AG10803 (cell line): ENCODE measurements at regions not wholly inside any gene's neighbourhood (a gene's known extent, or its start where the extent isn't known, plus 50 kb on each side); places are given as distances from the start of the nearest gene placed in this dataset.

Experiments
- DNase-seq: peaks from one replicate; pipeline ENCODE4 v3.0.0; 2010; ENCODE audit warnings: low read depth
- H3K4me3 ChIP-seq: 2 replicates; pipeline ENCODE4 v1.5.1; 2011; ENCODE audit warnings: mild to moderate bottlenecking, low read length, control low read depth
- TF ChIP-seq, protein P1 (sequence below): conservative IDR thresholded peaks from 2 replicates; pipeline ENCODE4 v1.5.1; 2011; ENCODE audit warnings: mild to moderate bottlenecking, low read length, control low read depth, inconsistent platforms

- TF ChIP-seq, protein P1, sequence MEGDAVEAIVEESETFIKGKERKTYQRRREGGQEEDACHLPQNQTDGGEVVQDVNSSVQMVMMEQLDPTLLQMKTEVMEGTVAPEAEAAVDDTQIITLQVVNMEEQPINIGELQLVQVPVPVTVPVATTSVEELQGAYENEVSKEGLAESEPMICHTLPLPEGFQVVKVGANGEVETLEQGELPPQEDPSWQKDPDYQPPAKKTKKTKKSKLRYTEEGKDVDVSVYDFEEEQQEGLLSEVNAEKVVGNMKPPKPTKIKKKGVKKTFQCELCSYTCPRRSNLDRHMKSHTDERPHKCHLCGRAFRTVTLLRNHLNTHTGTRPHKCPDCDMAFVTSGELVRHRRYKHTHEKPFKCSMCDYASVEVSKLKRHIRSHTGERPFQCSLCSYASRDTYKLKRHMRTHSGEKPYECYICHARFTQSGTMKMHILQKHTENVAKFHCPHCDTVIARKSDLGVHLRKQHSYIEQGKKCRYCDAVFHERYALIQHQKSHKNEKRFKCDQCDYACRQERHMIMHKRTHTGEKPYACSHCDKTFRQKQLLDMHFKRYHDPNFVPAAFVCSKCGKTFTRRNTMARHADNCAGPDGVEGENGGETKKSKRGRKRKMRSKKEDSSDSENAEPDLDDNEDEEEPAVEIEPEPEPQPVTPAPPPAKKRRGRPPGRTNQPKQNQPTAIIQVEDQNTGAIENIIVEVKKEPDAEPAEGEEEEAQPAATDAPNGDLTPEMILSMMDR = no peak
- DNase-seq = no peak
- no peak overlapping the region for H3K4me3 ChIP-seq
Observed at GRCh38 chr4:14857475-14857874, 144.8 kb upstream of the CPEB2 start.

DNA sequence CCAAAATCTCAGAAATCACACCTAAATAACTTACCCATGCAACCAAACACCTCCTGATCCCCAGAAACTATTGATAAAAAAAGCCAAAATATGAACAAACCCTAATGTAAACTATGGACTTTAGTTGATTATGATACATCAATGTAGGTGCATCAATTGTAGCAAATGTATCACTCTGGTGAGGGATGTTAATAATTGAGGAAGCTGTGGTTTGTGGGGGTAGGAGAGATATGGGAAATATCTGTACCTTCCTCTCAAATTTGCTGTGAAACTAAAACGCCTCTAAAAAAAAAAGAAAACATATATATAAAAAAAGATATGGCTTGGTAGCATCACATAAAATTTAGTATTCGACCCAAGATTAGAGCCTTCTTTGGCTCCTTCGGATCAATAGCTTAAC is 144.3 kb upstream of the CPEB2 start:
- TF ChIP-seq, protein P1 = no peak
- H3K4me3 ChIP-seq = no peak overlapping the region
- no peak for DNase-seq

GRCh38 chr4:14862891-14863290 is 139.4 kb upstream of the CPEB2 start:
- H3K4me3 ChIP-seq = peak overlapping the region; percentile 20
- no peak for DNase-seq
- TF ChIP-seq, protein P1 = no peak

- peak; percentile 12 for DNase-seq
- no peak overlapping the region; the same call in 1 of the 2 replicates for H3K4me3 ChIP-seq
- TF ChIP-seq, protein P1 = no peak
Observed at GRCh38 chr4:14863418-14864364, 138.6 kb upstream of the CPEB2 start.

DNA sequence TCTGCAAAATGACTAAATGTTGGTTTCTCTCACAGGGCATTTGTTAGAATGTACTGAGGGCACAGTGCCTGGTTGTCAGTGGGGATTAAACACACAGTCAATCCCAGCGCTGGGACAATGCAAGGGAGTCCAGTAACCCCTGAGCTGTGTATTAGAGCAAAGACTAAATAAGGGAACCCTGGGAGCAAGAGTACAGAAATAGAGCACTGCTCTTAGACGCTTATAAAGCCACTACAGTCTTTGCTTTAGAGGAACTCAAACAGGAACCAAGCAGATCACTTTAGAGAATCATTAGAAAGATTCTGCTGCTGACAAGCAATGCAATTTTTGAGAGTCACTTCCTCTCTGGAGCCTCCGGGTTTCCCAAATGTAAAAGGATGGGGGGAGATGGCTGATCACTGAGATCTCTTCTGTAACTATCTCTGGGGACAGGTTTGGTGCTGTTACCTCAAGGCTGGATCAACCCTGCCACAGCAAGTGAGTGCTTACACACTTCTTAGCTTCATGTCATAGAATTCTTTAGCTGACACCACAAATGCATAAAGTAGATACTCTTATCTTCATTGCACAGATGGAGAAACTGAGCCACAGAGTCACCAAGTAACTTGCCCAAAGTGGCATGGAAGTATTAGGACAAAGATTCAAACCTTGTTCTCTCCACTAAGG is 137.8 kb upstream of the CPEB2 start:
- no peak overlapping the region for H3K4me3 ChIP-seq
- TF ChIP-seq, protein P1 = no peak
- DNase-seq = no peak

DNA sequence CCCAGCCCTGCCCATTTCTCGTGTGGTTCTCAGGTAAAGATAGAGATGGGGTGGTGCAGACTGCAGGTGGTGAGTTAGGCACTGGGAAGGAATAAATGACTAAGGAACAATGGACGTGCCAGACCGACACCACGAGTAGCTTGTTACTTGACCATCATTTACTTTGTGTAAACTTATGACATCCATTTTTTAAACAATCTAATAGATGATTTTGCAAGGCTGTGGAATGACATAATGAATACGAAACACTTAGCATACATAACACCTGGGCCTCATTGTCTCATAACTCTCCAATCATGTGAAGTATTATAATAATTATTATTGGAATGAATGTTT is 137.3 kb upstream of the CPEB2 start:
- TF ChIP-seq, protein P1 = no peak
- DNase-seq = no peak
- H3K4me3 ChIP-seq = no peak overlapping the region

DNA sequence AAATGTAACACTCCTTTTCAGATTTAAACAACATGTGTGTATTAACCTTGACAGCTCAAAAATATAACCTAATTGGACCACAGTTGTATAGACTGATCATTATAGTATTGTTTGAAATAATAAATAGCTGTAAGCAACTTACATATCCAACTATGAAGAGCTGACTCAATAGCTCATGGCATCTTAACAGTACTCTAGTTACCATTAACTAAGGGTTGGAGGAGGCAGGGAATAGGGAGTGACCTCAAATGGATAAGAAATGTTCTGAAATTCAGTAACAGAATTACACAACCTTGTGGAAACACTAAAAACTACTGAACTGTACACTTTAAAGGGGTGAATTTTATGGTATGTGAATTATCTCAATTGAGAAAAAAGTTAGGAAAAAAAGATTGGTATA is 136.5 kb upstream of the CPEB2 start:
- TF ChIP-seq, protein P1 = no peak
- no peak overlapping the region for H3K4me3 ChIP-seq
- no peak for DNase-seq
